ENCODE measurements at regions not wholly inside any gene's neighbourhood (a gene's known extent, or its start where the extent isn't known, plus 50 kb on each side); places are given as distances from the start of the nearest gene placed in this dataset.

DNA sequence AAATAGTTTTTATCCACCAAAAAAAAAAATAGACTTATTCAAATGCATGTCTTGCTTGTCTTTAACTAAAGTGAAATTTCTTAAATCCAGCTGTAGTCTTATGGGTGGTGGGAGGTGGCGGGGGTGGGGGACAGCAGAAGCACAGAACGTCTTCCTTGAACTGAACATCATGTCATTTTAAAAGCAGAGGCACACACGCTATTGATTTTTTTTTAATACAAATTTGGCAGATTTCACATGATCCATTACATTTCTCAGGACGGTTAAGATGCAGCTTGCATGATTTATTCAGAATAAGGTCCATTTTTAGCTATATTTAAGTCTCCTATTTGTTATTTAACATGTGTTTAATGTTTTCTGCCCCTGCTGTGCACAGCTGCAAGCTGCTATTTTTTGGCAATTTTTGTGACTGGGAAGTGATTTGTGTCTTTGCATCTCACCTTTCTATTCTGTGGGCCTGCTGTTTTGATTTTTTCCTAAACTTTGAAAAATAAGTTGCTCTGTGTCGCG, 274.0 kb downstream of the TSHZ3 start:
- no peak for ATAC-seq
- TF ChIP-seq ZNF8 (CRISPR knock-in tag; IDR thresholded peaks at IDR 0.05), result no peak
- TF ChIP-seq CREB5 (CRISPR knock-in tag; IDR thresholded peaks at IDR 0.05; ENCODE audit: low read depth), result no peak
- TF ChIP-seq BACH2 (CRISPR knock-in tag; IDR thresholded peaks at IDR 0.05; ENCODE audit: borderline replicate concordance), result no peak
- TF ChIP-seq OSR1 (CRISPR knock-in tag; IDR thresholded peaks at IDR 0.05), result no peak
- TF ChIP-seq ARNTL (CRISPR knock-in tag; IDR thresholded peaks at IDR 0.05; ENCODE audit: borderline replicate concordance, low read depth), result no peak
- no peak for TF ChIP-seq POU6F1 (CRISPR knock-in tag; IDR thresholded peaks at IDR 0.05; ENCODE audit: borderline replicate concordance, low read depth)

DNA sequence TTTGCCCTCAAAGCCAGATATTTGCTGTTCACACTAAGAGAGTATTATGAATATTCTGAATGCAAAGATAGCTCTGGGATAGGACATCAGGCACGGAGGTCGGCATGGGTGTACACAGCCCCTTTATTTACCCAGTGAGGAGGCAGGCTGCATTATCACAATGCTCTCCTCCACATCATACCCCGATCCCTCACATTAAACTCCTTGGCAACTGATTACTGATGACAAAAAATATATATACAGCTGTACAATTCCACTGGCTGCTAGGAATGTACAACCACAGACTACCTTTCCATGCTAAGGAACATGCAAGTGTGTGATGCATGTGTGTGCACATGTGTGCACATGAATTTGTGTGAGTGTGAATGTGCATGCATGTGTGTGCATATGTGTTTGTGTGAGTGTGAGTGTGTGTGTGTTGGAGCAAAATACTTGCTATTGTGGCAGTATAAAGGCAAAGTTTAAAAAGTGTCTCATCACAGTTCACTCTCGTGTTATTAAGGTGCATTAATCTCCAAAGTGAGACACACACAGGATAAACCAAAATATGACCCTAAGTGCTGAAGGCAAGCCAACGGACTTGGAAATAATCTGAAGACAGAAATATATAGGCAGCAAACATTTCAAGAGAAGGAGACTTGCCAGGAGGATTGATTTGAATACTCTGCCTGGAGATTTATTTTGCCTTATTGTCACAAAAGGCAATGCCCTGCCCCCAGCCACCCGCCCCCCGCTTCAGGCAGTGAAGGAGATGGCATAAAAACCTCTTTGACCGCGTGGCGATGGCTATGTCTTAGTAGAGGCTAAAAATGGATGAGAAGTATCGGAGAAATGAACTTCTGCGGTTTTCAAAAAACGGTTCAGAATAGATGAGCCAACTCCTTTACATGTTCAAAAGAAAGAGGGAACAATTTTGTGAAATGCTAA, 274.8 kb downstream of the TSHZ3 start:
- no peak for ATAC-seq
- TF ChIP-seq GLIS3 (CRISPR knock-in tag; IDR thresholded peaks at IDR 0.05) (no peak), ZNF70 (CRISPR knock-in tag; IDR thresholded peaks at IDR 0.05) (no peak), TCF4 (CRISPR knock-in tag; IDR thresholded peaks at IDR 0.05; ENCODE audit: borderline replicate concordance) (no peak), CSRNP3 (CRISPR knock-in tag; IDR thresholded peaks at IDR 0.05) (no peak), CSDC2 (CRISPR knock-in tag; IDR thresholded peaks at IDR 0.05) (no peak), ZNF8 (CRISPR knock-in tag; IDR thresholded peaks at IDR 0.05) (no peak)

DNA sequence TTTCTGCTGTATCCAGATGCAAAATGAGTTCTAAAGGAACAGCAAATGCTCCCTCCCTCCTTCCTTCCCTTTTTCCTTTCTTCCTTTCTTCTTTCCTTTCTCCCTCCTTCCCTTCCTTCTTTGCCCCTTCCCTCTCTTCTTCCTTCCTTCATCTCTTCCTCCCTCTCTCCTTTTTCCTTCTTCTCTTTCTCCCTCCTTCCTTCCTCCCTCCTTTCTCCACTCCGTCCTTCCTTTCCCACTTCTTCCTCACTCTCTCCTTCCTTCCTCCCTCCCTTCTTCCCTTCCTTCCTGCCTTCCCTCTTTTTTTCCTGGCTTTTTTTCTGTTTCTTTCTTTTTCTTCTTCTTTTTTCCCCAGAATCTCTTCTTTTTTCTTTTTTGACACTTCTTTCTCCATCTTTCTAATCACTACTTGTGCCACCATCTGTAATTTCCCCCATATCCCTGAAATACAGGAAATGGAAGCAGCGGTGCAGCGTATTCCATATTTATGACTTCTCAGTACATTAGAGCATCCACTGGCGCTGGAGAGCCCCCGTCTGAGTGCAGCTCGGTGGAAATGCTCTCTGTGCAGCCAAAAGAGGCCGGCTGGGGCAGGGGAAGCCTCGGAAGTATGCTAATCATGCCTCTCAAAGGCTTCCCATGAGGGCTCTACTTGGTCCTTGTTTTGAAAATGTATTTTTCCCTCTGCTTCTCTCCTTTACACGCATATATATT, 275.6 kb downstream of the TSHZ3 start:
- ATAC-seq, result no peak
- no peak for TF ChIP-seq TOX (CRISPR knock-in tag; IDR thresholded peaks at IDR 0.05; ENCODE audit: borderline replicate concordance)
- TF ChIP-seq ZFP30 (CRISPR knock-in tag; IDR thresholded peaks at IDR 0.05), result no peak
- no peak for TF ChIP-seq POU6F1 (CRISPR knock-in tag; IDR thresholded peaks at IDR 0.05; ENCODE audit: borderline replicate concordance, low read depth)
- no peak for TF ChIP-seq SNAI2 (CRISPR knock-in tag; IDR thresholded peaks at IDR 0.05)
- TF ChIP-seq PPARA (CRISPR knock-in tag; IDR thresholded peaks at IDR 0.05; ENCODE audit: borderline replicate concordance), result no peak
- no peak for TF ChIP-seq BACH2 (CRISPR knock-in tag; IDR thresholded peaks at IDR 0.05; ENCODE audit: borderline replicate concordance)
- no peak for TF ChIP-seq PATZ1 (CRISPR knock-in tag; IDR thresholded peaks at IDR 0.05; ENCODE audit: borderline replicate concordance)
- no peak for TF ChIP-seq ZC3H10 (CRISPR knock-in tag; IDR thresholded peaks at IDR 0.05)
- no peak for TF ChIP-seq ZFP3 (CRISPR knock-in tag; IDR thresholded peaks at IDR 0.05)
- TF ChIP-seq CSDC2 (CRISPR knock-in tag; IDR thresholded peaks at IDR 0.05), result no peak
- no peak for TF ChIP-seq ARNTL (CRISPR knock-in tag; IDR thresholded peaks at IDR 0.05; ENCODE audit: borderline replicate concordance, low read depth)
- TF ChIP-seq CSRNP3 (CRISPR knock-in tag; IDR thresholded peaks at IDR 0.05), result no peak
- TF ChIP-seq, protein P1, sequence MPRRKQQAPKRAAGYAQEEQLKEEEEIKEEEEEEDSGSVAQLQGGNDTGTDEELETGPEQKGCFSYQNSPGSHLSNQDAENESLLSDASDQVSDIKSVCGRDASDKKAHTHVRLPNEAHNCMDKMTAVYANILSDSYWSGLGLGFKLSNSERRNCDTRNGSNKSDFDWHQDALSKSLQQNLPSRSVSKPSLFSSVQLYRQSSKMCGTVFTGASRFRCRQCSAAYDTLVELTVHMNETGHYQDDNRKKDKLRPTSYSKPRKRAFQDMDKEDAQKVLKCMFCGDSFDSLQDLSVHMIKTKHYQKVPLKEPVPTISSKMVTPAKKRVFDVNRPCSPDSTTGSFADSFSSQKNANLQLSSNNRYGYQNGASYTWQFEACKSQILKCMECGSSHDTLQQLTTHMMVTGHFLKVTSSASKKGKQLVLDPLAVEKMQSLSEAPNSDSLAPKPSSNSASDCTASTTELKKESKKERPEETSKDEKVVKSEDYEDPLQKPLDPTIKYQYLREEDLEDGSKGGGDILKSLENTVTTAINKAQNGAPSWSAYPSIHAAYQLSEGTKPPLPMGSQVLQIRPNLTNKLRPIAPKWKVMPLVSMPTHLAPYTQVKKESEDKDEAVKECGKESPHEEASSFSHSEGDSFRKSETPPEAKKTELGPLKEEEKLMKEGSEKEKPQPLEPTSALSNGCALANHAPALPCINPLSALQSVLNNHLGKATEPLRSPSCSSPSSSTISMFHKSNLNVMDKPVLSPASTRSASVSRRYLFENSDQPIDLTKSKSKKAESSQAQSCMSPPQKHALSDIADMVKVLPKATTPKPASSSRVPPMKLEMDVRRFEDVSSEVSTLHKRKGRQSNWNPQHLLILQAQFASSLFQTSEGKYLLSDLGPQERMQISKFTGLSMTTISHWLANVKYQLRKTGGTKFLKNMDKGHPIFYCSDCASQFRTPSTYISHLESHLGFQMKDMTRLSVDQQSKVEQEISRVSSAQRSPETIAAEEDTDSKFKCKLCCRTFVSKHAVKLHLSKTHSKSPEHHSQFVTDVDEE (CRISPR knock-in tag; IDR thresholded peaks at IDR 0.05), result no peak
- no peak for TF ChIP-seq TCF4 (CRISPR knock-in tag; IDR thresholded peaks at IDR 0.05; ENCODE audit: borderline replicate concordance)
- TF ChIP-seq RARB (CRISPR knock-in tag; IDR thresholded peaks at IDR 0.05), result no peak
- TF ChIP-seq ZNF8 (CRISPR knock-in tag; IDR thresholded peaks at IDR 0.05), result no peak
- TF ChIP-seq CREB5 (CRISPR knock-in tag; IDR thresholded peaks at IDR 0.05; ENCODE audit: low read depth), result no peak

Data from SK-N-SH treated with all-trans-retinoic acid at 6 μM for 48 hours (cell line).